ENCODE measurements at regions not wholly inside any gene's neighbourhood (a gene's known extent, or its start where the extent isn't known, plus 50 kb on each side); places are given as distances from the start of the nearest gene placed in this dataset.

GRCh38 chr5:152218694-152219093 lies 186.4 kb downstream of the NMUR2 start:
- no peak overlapping the region for H2AFZ ChIP-seq (ENCODE audit: low read depth, low read length)
- no peak overlapping the region for H3K9ac ChIP-seq (ENCODE audit: low read length)
- H3K4me3 ChIP-seq (ENCODE audit: low read length), result no peak overlapping the region
- H4K20me1 ChIP-seq (ENCODE audit: insufficient read depth, low read length), result no peaks in the 10 kb centered on the region
- no peaks in the 10 kb centered on the region for H3K36me3 ChIP-seq (replicated peaks; ENCODE audit: low read depth, low read length)
- no peak overlapping the region for H3K27ac ChIP-seq (ENCODE audit: low read length)
- no peaks in the 10 kb centered on the region for H3K79me2 ChIP-seq (ENCODE audit: low read length)
- no peaks in the 10 kb centered on the region for H3K9me3 ChIP-seq (ENCODE audit: insufficient read depth, low read length)
- H3K4me2 ChIP-seq (ENCODE audit: low read length), result no peak overlapping the region
- TF ChIP-seq EZH2phosphoT487 (IDR thresholded peaks at IDR 0.05; ENCODE audit: low read depth) (no peak), CTCF (IDR thresholded peaks at IDR 0.05; ENCODE audit: low read depth, low read length) (no peak)
- no peaks in the 10 kb centered on the region for H3K4me1 ChIP-seq (ENCODE audit: low read length)
- H3K27me3 ChIP-seq (ENCODE audit: low read depth, low read length), result no peaks in the 10 kb centered on the region

GRCh38 chr5:152205804-152206203 lies 199.3 kb downstream of the NMUR2 start:
- H3K4me1 ChIP-seq (ENCODE audit: low read length), result no peaks in the 10 kb centered on the region
- no peak overlapping the region for H3K27ac ChIP-seq (ENCODE audit: low read length)
- H3K9me3 ChIP-seq (ENCODE audit: insufficient read depth, low read length), result no peaks in the 10 kb centered on the region
- no peaks in the 10 kb centered on the region for H3K27me3 ChIP-seq (ENCODE audit: low read depth, low read length)
- H4K20me1 ChIP-seq (ENCODE audit: insufficient read depth, low read length), result no peaks in the 10 kb centered on the region
- H3K4me3 ChIP-seq (ENCODE audit: low read length), result no peak overlapping the region
- H3K79me2 ChIP-seq (ENCODE audit: low read length), result no peaks in the 10 kb centered on the region
- TF ChIP-seq CTCF (IDR thresholded peaks at IDR 0.05; ENCODE audit: low read depth, low read length) (no peak), EZH2phosphoT487 (IDR thresholded peaks at IDR 0.05; ENCODE audit: low read depth) (no peak)
- H3K4me2 ChIP-seq (ENCODE audit: low read length), result no peak overlapping the region
- no peaks in the 10 kb centered on the region for H3K36me3 ChIP-seq (replicated peaks; ENCODE audit: low read depth, low read length)
- no peak overlapping the region for H3K9ac ChIP-seq (ENCODE audit: low read length)
- no peak overlapping the region for H2AFZ ChIP-seq (ENCODE audit: low read depth, low read length)

DNA sequence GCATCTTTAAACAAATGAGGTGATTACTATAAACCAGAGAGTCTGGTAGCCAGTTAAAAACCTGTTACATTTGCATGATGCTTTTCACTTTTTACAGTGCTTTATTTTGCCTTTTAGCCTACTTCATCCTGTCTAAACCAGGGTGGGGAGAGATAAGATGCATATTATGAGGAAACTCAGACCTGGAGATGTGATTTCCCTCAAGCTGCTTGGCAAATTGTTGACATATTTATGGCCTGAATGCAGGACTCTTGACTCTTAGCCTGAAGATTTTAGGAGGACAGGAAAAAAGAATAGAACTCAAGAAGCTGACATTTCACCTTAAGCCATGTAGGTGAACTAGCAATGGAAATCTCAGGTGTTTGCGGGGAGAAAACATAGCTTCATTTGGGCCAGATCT lies 202.8 kb downstream of the NMUR2 start:
- Histone ChIP-seq H3K27me3 (ENCODE audit: low read depth, low read length) (no peaks in the 10 kb centered on the region), H2AFZ (ENCODE audit: low read depth, low read length) (no peak overlapping the region), H3K27ac (ENCODE audit: low read length) (no peak overlapping the region), H3K9me3 (ENCODE audit: insufficient read depth, low read length) (no peaks in the 10 kb centered on the region), H4K20me1 (ENCODE audit: insufficient read depth, low read length) (no peaks in the 10 kb centered on the region), H3K36me3 (replicated peaks; ENCODE audit: low read depth, low read length) (no peaks in the 10 kb centered on the region), H3K4me3 (ENCODE audit: low read length) (no peak overlapping the region), H3K4me2 (ENCODE audit: low read length) (no peak overlapping the region), H3K4me1 (ENCODE audit: low read length) (no peaks in the 10 kb centered on the region), H3K9ac (ENCODE audit: low read length) (no peak overlapping the region), H3K79me2 (ENCODE audit: low read length) (no peaks in the 10 kb centered on the region)
- TF ChIP-seq EZH2phosphoT487 (IDR thresholded peaks at IDR 0.05; ENCODE audit: low read depth), result no peak
- no peak for TF ChIP-seq CTCF (IDR thresholded peaks at IDR 0.05; ENCODE audit: low read depth, low read length)

GRCh38 chr5:152193391-152194107 lies 211.5 kb downstream of the NMUR2 start:
- no peak for TF ChIP-seq EZH2phosphoT487 (IDR thresholded peaks at IDR 0.05; ENCODE audit: low read depth)
- TF ChIP-seq CTCF (IDR thresholded peaks at IDR 0.05; ENCODE audit: low read depth, low read length), result no peak
- Histone ChIP-seq H3K27ac (ENCODE audit: low read length) (no peak overlapping the region), H3K9ac (ENCODE audit: low read length) (no peak overlapping the region)

More at GRCh38 chr5:152193391-152194107, 211.5 kb downstream of the NMUR2 start:
- Histone ChIP-seq H3K27me3 (ENCODE audit: low read depth, low read length) (no peaks in the 10 kb centered on the region), H3K4me1 (ENCODE audit: low read length) (no peaks in the 10 kb centered on the region), H3K4me3 (ENCODE audit: low read length) (no peak overlapping the region), H3K4me2 (ENCODE audit: low read length) (no peak overlapping the region), H3K9me3 (ENCODE audit: insufficient read depth, low read length) (no peaks in the 10 kb centered on the region), H3K79me2 (ENCODE audit: low read length) (no peaks in the 10 kb centered on the region), H2AFZ (ENCODE audit: low read depth, low read length) (no peak overlapping the region), H4K20me1 (ENCODE audit: insufficient read depth, low read length) (no peaks in the 10 kb centered on the region), H3K36me3 (replicated peaks; ENCODE audit: low read depth, low read length) (no peaks in the 10 kb centered on the region)

Data from OCI-LY3 (cell line).